HK-2 (cell line): ENCODE measurements at regions not wholly inside any gene's neighbourhood (a gene's known extent, or its start where the extent isn't known, plus 50 kb on each side); places are given as distances from the start of the nearest gene placed in this dataset.
"Not testable (repeated sequence)": the region's sequence is repeated elsewhere in the genome, so short reads cannot be mapped to it uniquely, and the experiment has no call there.

Source experiments
- DNase-seq: peaks from one replicate; pipeline ENCODE4 v3.0.0-alpha.2; 2018; ENCODE audit not compliant: unreplicated experiment

- no peak for DNase-seq
These were observed 552.6 kb upstream of the GJE1 start for GRCh38 chr6:141580131-141580530.

- DNase-seq = no peak
These were observed 556.0 kb upstream of the GJE1 start for GRCh38 chr6:141576751-141577150.

DNA sequence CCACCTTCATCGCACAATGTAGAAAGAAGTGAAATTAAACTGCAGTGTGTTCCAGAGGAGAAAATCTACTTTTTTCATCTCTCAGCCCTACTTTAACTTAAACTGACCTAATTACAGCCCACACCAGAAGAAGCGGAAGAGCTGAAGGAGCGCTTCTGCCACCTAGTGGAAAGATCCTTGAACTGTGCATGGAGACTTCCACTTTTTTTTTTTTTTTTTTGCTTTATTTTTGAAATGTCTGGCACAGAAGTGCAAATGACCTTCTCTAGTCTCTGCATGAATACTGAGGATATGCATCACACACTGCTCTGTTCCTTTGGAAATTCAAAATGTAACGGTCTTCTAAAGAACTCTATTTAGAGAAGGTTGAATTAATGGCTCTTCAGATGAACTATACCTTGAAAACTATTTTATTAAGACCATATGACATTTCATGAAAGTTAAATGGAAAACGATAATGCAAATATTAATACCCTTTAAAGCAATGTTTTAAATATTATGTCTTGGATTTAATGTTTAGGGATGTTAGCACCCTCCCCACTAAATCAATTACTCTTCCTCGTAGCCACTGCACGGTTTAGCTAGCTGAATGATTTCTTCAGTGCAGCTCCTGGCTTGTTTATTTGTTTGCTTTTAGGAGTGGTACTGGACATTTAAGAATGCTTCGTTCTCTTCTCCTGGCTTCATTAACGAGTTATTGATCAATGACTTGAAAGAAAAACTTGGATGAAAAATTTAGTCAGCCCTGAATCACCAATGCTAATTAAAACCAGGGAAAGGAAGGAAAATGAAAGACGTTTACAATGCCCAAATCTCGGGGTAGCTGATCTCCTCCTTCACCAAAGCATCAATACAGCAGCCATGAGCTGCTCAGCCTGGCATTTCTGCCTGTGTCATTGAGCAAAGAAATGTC is 569.6 kb upstream of the GJE1 start:
- DNase-seq = peak; percentile 53

DNA sequence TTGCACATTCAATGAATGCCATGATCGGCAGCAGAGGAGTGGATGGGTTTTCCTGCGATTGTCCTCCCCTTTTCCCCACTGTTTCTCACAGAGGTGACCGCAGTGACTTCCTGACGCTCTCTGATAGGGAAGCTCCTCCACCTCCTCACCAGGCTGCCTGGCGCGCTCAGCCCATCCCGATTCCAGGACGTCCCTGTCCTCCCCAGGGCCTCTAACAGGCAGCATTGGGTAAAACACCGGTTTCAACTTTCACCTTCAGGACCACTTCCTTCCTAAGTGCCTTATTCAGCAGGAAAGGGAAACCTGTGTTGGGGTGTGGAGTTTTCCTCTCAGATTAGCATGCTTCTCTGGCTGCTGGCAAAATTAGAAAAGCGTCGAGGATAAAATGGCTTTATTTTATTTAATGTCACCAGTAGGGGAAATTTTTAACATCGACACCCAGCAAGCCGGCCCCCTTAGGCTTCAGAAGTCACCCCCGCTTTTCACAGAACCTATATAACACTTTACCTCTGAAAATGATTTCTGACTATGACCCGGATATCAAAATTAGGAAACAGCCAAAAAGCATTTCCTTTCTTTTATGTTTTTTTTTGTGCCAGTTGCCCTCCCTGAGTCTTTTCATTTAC is 570.4 kb upstream of the GJE1 start:
- no peak for DNase-seq

DNA sequence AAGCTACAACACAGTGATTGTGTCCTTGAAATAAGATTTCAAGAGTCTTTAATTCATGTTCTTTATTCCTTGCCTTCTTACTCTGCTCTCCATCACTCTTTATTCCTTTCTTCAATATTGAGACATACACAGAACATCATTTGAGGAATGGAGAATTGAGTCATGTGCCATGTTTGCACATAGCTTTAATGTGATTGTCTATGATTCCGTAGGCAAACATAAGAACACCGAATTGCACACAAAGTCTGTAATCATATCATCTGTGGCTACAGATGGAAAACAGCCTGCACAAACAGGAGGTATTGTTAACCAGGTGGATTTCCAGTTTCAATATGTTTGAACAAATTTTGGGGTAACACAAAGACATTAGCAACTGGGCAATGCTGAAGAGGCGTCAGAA is 571.6 kb upstream of the GJE1 start:
- DNase-seq = no peak

DNA sequence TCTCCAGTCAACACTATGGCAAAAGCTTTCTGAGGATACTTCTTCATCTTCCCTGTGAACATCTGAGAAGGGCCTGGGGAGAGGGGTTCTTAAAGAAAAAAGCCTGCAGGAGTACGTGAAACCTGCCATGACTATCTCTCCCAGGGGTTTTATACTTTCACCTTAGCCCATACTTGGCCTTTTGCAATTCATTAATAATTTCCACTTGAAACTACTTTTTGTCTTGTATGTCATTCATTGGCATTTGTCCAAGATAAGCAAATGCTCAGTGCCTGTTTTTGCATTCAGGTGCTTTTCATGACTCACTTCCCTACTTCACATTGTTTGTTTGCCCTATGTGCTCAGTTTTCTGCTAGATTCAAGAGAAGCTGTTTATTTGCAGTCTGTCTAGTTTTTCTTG is 580.3 kb upstream of the GJE1 start:
- DNase-seq = peak; percentile 5

DNA sequence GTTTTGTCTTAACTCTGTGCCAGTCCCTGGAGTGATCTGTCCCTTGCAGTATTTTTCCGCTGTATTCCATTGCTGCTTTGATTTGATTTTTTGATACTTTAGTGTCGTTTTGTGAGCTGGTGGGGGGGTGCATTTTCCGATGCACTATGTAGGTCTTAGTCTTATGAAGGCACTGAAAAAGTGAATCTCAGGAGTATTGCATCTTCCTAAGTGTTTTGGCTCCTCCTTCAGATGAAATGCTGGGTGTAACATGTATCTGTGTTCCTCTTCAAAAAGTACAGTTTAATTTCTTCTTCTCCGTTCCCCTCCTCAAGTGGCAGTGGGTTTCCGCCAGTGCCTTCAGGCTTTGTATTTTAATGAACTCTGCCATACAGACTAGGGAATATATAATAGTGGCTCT is 580.7 kb upstream of the GJE1 start:
- DNase-seq = no peak

DNA sequence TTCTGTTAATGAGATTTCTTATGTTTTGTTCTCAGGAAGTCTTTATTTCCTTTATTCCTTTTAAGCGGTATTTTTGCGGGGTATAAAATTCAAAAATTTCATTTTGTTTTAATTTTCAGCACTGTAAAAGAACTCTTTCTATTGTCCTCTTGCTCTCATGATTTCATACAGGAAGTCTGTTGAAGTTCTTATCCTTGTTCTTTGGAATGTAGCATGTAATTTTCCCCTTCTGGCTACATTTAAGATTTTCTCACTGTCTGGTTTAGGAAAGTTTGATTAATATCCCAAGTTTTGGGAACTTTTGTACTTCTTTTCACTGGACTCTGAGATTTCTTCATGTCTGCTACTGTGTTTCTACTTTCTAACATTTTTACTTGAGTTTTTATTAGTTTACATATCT is 581.4 kb upstream of the GJE1 start:
- no peak for DNase-seq

GRCh38 chr6:141550471-141550870 is 582.3 kb upstream of the GJE1 start:
- no peak for DNase-seq

DNA sequence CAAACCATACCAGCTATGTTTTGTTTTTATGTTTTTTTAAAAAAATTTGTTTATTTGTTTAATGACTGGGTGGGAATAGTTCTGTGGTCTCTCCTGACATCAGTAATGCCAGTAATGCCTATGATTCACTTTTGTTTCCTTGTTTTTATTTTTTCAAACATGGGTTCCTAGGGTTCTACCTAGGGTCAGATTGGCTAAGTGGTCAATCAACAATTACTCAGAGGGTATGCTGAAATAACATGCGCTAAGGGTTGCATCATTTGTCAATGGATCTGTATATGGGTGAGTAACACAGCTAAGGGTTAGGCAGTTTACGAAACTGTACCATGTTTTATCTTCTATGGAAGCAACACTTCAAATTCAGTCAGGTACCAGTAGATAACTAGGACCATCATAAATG is 583.8 kb upstream of the GJE1 start:
- no peak for DNase-seq

GRCh38 chr6:141541581-141542324 is 591.0 kb upstream of the GJE1 start:
- DNase-seq = no peak

GRCh38 chr6:141540207-141540606 is 592.5 kb upstream of the GJE1 start:
- DNase-seq = no peak

- DNase-seq = no peak
These were observed 593.1 kb upstream of the GJE1 start for GRCh38 chr6:141539617-141540016.

DNA sequence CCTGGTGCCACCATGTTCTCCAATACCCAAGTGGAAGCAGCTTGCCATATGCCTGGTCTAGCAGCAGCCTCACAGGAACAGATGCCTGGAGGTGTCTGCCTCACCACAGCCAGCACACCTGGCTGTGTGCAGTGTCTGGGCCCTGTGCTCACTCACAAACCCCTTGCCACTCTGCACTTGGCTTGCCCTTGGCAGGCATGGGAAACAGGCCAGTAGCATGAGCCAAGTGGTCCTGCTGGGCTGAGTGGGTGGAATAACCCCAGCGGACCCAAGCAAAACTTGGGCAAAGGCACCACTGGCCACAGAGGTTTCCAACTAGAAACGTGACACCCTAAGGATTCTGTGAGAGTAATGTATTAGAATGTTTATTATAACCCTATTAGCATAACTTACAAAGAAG is 600.5 kb upstream of the GJE1 start:
- DNase-seq = no peak

- DNase-seq = no peak
These were observed 601.7 kb upstream of the GJE1 start for GRCh38 chr6:141531040-141531439.

GRCh38 chr6:141528596-141528995 is 604.1 kb upstream of the GJE1 start:
- no peak for DNase-seq

GRCh38 chr6:141526985-141527384 is 605.7 kb upstream of the GJE1 start:
- no peak for DNase-seq

DNA sequence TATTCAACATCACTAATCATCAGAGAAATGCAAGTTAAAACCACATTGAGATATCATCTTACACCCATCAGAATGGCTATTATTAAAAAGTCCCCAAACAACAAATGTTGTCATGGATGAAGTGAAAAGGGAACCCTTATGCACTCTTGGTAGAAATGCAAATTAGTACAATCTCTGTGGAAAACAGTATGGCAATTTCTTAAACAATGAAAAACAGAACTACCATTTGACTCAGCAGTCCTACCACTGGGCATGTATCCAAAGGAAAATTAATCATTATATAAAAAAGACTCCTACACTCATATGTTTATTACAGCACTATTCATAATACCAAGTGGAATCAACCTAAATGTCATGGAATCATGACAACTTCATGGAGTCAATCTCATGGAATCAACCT is 611.3 kb upstream of the GJE1 start:
- DNase-seq = no peak

- no peak for DNase-seq
These were observed 618.9 kb upstream of the GJE1 start for GRCh38 chr6:141513830-141514229.

DNA sequence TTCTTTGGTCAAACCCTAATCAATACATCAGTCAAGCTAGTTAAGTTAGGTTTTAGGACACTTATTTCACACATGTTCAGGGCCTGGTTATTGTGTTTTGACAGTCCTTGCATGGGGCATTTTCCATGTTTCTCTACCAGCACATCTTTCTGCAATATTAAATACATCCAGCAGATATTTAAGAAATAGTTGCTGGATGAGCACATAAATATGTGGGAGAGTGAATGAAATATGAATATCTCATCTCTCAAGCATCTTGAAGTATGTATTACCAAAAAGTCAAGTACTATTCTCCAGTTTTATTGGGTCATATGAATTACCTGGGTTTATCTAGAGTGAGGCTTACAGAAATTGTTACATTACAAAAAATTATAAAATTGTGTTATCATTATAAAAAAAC is 621.9 kb upstream of the GJE1 start:
- DNase-seq = no peak

GRCh38 chr6:141506062-141506461 is 626.7 kb upstream of the GJE1 start:
- not testable (repeated sequence) for DNase-seq

DNA sequence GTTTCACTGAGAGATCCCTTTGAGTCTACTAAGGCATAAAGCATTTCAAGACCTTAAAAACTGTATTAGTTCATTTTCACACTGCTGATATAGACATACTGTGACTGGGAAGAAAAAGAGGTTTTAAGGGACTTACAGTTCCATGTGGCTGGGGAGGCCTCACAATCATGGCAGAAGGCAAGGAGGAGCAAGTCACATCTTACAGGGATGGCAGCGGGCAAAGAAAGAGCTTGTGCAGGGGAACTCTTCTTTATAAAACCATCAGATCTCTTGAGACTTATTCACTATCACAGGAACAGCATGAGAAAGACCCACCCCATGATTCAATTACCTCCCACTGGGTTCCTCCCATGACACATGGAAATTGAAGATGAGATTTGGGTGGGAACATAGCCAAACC is 628.4 kb upstream of the GJE1 start:
- not testable (repeated sequence) for DNase-seq

DNA sequence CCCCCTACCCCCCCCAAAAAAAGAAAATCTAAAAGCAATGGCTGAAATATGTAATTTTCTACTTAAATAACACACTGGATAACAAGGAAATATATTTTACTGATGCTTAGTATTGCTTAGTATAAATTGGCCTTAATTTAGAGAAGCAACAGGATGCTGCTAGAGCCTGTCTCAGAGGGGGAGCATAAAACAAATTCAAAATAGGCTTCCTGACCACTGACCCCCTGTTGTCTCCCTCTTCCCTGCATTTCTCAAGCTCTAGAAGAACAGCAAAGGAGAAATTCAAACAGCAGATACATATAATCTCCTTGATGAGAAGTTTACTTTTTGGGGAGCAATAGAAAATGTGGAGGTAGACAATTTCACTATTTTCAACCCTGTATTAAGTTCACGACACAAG is 631.1 kb upstream of the GJE1 start:
- no peak for DNase-seq
